Neural crest cell (in vitro differentiated cells): ENCODE measurements at regions not wholly inside any gene's neighbourhood (a gene's known extent, or its start where the extent isn't known, plus 50 kb on each side); places are given as distances from the start of the nearest gene placed in this dataset.

Source experiments
- DNase-seq: peaks from one replicate; pipeline ENCODE4 v3.0.0; 2021; ENCODE audit warnings: low read depth, mixed read lengths, low spot score
- H3K27ac Mint-ChIP-seq: one replicate; pipeline ENCODE4 v1.8.0; 2021; ENCODE audit warnings: mild to moderate bottlenecking, mixed read lengths; ENCODE audit not compliant: unreplicated experiment
- H3K27me3 Mint-ChIP-seq: 2 replicates; pipeline ENCODE4 v1.8.0; 2021; ENCODE audit warnings: low read depth, mild to moderate bottlenecking, mixed read lengths
- H3K36me3 Mint-ChIP-seq: 2 replicates; pipeline ENCODE4 v1.8.0; 2021; ENCODE audit warnings: low read depth, mild to moderate bottlenecking, mixed read lengths
- H3K4me1 Mint-ChIP-seq: 2 replicates; pipeline ENCODE4 v1.8.0; 2021; ENCODE audit warnings: mixed read lengths
- H3K4me3 Mint-ChIP-seq: one replicate; pipeline ENCODE4 v1.8.0; 2021; ENCODE audit warnings: mild to moderate bottlenecking, mixed read lengths
- H3K9me3 Mint-ChIP-seq: 2 replicates; pipeline ENCODE4 v1.8.0; 2021; ENCODE audit warnings: mixed read lengths
- CTCF ChIP-seq: fragments of 200-600 bp; sonication (generic); conservative IDR thresholded peaks from 2 replicates; pipeline ENCODE4 v1.5.0; 2021; ENCODE audit warnings: antibody characterized with exemption, mild to moderate bottlenecking

DNA sequence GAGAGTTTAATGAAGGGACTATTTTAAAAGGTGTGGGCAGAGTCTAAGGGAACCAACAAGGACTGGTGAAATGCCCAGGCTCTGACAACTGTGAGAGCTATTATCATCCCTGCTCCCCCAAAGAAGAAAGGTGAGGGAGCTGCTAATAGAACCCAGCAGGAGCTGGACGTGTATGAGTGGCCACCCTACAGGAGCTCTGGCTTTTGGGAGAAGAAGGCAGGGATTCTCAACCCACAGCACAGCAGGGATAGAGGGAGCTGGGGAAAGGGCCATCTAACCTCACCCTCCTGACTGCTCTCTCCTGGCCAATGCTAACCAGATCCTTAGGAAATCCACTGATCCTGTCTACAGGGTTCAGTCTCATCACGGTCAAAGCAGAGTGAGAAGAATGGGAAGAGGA lies 57.1 kb downstream of the GRIN2B start:
- no peak for TF ChIP-seq CTCF
- no peak overlapping the region for H3K4me3 Mint-ChIP-seq
- no peaks in the 10 kb centered on the region for H3K27me3 Mint-ChIP-seq
- H3K9me3 Mint-ChIP-seq, result no peaks in the 10 kb centered on the region
- DNase-seq, result no peak
- H3K27ac Mint-ChIP-seq, result no peak overlapping the region
- H3K36me3 Mint-ChIP-seq, result no peaks in the 10 kb centered on the region
- H3K4me1 Mint-ChIP-seq, result no peaks in the 10 kb centered on the region

DNA sequence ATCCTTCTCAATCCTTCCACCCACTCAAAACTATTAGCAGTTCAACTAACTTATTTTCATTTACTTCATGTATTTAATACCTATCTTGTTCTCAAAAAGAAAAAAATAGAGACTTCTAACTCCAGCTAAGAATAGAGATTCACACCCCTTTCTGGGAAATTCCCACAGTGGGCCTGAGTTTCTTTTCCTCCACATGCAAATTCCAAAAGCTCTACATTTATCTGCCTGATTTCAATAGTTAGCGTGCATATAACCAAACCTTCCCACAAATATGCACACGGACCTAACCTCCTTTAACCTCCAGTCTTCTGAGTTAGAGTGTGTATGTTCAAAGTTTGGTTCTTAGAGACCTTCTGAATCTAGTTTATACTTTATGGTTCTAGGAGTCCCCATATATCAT lies 62.5 kb downstream of the GRIN2B start:
- TF ChIP-seq CTCF, result no peak
- no peak overlapping the region for H3K27ac Mint-ChIP-seq
- H3K27me3 Mint-ChIP-seq, result no peaks in the 10 kb centered on the region
- H3K4me3 Mint-ChIP-seq, result no peak overlapping the region
- H3K36me3 Mint-ChIP-seq, result no peaks in the 10 kb centered on the region
- no peaks in the 10 kb centered on the region for H3K9me3 Mint-ChIP-seq
- H3K4me1 Mint-ChIP-seq, result no peaks in the 10 kb centered on the region
- DNase-seq, result no peak

DNA sequence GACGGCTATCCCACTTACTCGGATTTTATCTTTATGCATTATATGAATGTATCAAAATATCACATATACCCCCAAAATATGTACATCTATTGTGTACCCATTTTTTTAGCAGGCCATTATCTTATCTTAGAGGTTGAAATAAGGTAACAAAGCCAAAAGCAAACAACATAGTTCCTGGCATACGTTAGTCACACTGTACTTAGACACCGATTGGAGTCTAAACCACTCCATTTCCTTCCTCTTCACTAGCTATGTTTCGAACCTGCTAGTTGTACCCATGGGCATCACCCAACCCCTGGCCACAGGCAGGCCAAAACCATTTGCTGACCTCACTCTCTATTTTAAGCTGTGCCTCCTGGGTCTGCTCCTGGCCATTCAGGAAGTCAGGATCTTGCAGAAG lies 66.3 kb downstream of the GRIN2B start:
- H3K4me1 Mint-ChIP-seq, result no peaks in the 10 kb centered on the region
- TF ChIP-seq CTCF, result no peak
- H3K4me3 Mint-ChIP-seq, result no peak overlapping the region
- H3K27ac Mint-ChIP-seq, result no peak overlapping the region
- H3K36me3 Mint-ChIP-seq, result no peaks in the 10 kb centered on the region
- H3K27me3 Mint-ChIP-seq, result no peaks in the 10 kb centered on the region
- H3K9me3 Mint-ChIP-seq, result no peaks in the 10 kb centered on the region
- DNase-seq, result no peak

DNA sequence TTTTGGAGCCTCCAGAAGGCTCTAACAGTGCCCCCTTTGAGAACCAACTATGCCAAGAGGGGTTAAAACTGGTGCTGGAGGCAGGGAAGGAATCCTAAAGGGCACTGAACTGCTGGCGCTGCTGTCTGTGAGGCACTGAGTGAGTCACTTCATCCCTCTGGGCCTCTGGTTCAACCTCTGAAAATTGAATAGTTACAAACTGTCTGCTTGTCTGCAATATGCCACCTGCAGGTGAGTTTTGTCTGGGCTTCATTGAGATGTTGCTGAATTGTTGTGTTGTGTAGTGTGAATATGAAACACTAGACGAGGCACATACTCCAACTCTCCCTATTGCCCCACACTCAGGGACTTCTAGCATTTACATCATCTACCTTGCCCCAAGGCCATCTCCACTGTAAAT lies 68.0 kb downstream of the GRIN2B start:
- Mint-ChIP-seq H3K27me3 (no peaks in the 10 kb centered on the region), H3K36me3 (no peaks in the 10 kb centered on the region), H3K4me1 (no peaks in the 10 kb centered on the region), H3K9me3 (no peaks in the 10 kb centered on the region), H3K27ac (no peak overlapping the region), H3K4me3 (no peak overlapping the region)
- DNase-seq, result no peak
- TF ChIP-seq CTCF, result no peak

DNA sequence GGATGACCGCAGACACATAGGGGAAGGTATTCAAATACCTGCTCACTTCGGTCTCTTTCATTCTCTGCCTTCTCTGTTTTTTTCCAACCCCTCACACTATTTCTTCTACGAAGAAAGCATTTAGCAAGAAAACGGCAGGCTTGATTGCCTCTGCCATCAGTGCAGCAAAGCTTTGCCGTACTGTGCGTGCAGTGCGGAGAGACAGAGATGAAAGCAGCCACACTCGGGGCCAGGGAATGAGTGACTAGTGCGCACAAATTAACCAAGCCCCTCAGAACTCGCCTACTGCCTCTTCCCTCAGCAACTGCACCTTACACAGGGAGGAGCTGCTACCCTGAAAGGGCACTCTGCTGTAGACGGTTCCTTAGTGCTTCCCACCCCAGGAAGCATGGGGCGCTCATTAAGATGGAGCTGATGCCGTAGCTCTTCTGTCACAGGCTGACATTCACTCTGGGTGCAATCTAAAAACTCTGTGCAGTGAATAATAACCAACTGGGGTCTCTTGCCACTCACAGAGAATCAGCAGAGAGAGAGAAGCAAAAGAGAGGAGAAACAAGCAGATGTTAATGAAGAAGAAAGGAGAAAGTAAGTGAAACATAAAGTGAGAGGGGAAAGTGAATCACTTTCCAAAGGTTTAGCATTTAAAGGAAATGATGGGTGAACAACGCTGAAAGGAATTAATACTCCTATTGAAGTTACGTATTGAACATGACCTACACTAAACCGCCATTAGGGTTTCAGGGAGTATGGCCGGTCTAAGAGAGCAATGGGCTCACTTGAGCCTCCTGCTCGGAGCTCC lies 69.4 kb downstream of the GRIN2B start:
- Mint-ChIP-seq H3K27me3 (no peaks in the 10 kb centered on the region), H3K4me1 (no peaks in the 10 kb centered on the region), H3K4me3 (no peak overlapping the region), H3K36me3 (no peaks in the 10 kb centered on the region), H3K9me3 (no peaks in the 10 kb centered on the region), H3K27ac (no peak overlapping the region)
- no peak for DNase-seq
- no peak for TF ChIP-seq CTCF
